Tibial nerve (tissue), 4 donors: ENCODE measurements at regions not wholly inside any gene's neighbourhood (a gene's known extent, or its start where the extent isn't known, plus 50 kb on each side); places are given as distances from the start of the nearest gene placed in this dataset.

Experiments
- DNase-seq, 2 donors: peaks; one replicate each; pipeline ENCODE4 v3.0.0-alpha.2; 2019; ENCODE audit warnings: low spot score in 2 of 2
- H3K27ac ChIP-seq, 4 donors: fragments of 200-600 bp; sonication (generic) in 3 of 4; one replicate each; pipeline ENCODE4 v1.5.1; 2017 to 2019; ENCODE audit warnings: mild to moderate bottlenecking in 1 of 4
- H3K27me3 ChIP-seq, 2 donors: fragments of 200-600 bp; sonication (generic) in 1 of 2; one replicate each; pipeline versions ENCODE4 v1.5.1 to v1.6.0; 2017 to 2019
- H3K36me3 ChIP-seq, 3 donors: fragments of 200-600 bp; sonication (generic); one replicate each; pipeline ENCODE4 v1.5.1; 2018 to 2019
- H3K4me1 ChIP-seq, 4 donors: fragments of 200-600 bp; sonication (generic) in 3 of 4; one replicate each; pipeline ENCODE4 v1.5.1; 2017 to 2019
- H3K4me3 ChIP-seq, 4 donors: fragments of 200-600 bp; sonication (generic) in 3 of 4; one replicate each; pipeline ENCODE4 v1.5.1; 2017 to 2019; ENCODE audit warnings: mild to moderate bottlenecking in 1 of 4, moderate library complexity in 1 of 4
- H3K9me3 ChIP-seq, 4 donors: fragments of 200-600 bp; sonication (generic) in 3 of 4; one replicate each; pipeline ENCODE4 v1.5.1; 2017 to 2019
- EP300 ChIP-seq, 2 donors: sonication (generic); formaldehyde crosslinking; IDR thresholded peaks; one replicate each; pipeline ENCODE4 v1.6.1; 2017; ENCODE audit warnings: antibody characterized with exemption in 2 of 2, mild to moderate bottlenecking in 1 of 2
- POLR2A ChIP-seq, 2 donors: fragments of 450-650 bp; IDR thresholded peaks; one replicate each; pipeline ENCODE4 v1.6.1; 2017; ENCODE audit warnings: antibody characterized with exemption in 2 of 2, mild to moderate bottlenecking in 2 of 2, moderate library complexity in 2 of 2
- WGBS, 2 donors: methylation state at CpG; one replicate each; pipeline ENCODE4 v1.1.5; 2018; 5-methylcytosine and 5-hydroxymethylcytosine counted together
- TF ChIP-seq, protein P1 (sequence below), 5 experiments: fragments of 200-600 bp in 3 of 5; fragments of 450-650 bp in 2 of 5; sonication (generic) in 3 of 5; IDR thresholded peaks; one replicate each; pipeline ENCODE4 v1.5.1; 2016 to 2019; ENCODE audit warnings: antibody characterized with exemption in 5 of 5, mild to moderate bottlenecking in 3 of 5, moderate library complexity in 2 of 5

GRCh38 chr2:118773826-118774225 lies 73.6 kb downstream of the EN1 start:
- DNase-seq = no peak
- Histone ChIP-seq H3K4me3 (no peak overlapping the region), H3K4me1 (peaks cover 0 to 11% (median 7%) of the 10 kb centered on the region in 4 donors), H3K36me3 (no peaks in the 10 kb centered on the region), H3K27ac (no peak overlapping the region), H3K9me3 (no peaks in the 10 kb centered on the region), H3K27me3 (peaks cover 0 to 40% of the 10 kb centered on the region in 2 donors)
- 45 to 52% methylated on average over 7 of the region's 7 CpGs for WGBS, 2 donors
- TF ChIP-seq POLR2A (IDR thresholded peaks at IDR 0.05) = no peak
- no peak for TF ChIP-seq EP300 (IDR thresholded peaks at IDR 0.05)
- TF ChIP-seq, protein P1, sequence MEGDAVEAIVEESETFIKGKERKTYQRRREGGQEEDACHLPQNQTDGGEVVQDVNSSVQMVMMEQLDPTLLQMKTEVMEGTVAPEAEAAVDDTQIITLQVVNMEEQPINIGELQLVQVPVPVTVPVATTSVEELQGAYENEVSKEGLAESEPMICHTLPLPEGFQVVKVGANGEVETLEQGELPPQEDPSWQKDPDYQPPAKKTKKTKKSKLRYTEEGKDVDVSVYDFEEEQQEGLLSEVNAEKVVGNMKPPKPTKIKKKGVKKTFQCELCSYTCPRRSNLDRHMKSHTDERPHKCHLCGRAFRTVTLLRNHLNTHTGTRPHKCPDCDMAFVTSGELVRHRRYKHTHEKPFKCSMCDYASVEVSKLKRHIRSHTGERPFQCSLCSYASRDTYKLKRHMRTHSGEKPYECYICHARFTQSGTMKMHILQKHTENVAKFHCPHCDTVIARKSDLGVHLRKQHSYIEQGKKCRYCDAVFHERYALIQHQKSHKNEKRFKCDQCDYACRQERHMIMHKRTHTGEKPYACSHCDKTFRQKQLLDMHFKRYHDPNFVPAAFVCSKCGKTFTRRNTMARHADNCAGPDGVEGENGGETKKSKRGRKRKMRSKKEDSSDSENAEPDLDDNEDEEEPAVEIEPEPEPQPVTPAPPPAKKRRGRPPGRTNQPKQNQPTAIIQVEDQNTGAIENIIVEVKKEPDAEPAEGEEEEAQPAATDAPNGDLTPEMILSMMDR (IDR thresholded peaks at IDR 0.05) = no peak

- Histone ChIP-seq H3K27ac (no peak overlapping the region), H3K9me3 (no peaks in the 10 kb centered on the region), H3K4me1 (peaks cover 0 to 11% (median 7%) of the 10 kb centered on the region in 4 donors), H3K27me3 (peaks cover 0 to 40% of the 10 kb centered on the region in 2 donors), H3K4me3 (no peak overlapping the region), H3K36me3 (no peaks in the 10 kb centered on the region)
- 83 to 86% methylated on average over 22 of the region's 22 CpGs for WGBS, 2 donors
- TF ChIP-seq, protein P1 (IDR thresholded peaks at IDR 0.05) = no peak
- TF ChIP-seq POLR2A (IDR thresholded peaks at IDR 0.05) (no peak), EP300 (IDR thresholded peaks at IDR 0.05) (no peak)
- DNase-seq = no peak
These were observed 74.8 kb downstream of the EN1 start for GRCh38 chr2:118772487-118773200.

DNA sequence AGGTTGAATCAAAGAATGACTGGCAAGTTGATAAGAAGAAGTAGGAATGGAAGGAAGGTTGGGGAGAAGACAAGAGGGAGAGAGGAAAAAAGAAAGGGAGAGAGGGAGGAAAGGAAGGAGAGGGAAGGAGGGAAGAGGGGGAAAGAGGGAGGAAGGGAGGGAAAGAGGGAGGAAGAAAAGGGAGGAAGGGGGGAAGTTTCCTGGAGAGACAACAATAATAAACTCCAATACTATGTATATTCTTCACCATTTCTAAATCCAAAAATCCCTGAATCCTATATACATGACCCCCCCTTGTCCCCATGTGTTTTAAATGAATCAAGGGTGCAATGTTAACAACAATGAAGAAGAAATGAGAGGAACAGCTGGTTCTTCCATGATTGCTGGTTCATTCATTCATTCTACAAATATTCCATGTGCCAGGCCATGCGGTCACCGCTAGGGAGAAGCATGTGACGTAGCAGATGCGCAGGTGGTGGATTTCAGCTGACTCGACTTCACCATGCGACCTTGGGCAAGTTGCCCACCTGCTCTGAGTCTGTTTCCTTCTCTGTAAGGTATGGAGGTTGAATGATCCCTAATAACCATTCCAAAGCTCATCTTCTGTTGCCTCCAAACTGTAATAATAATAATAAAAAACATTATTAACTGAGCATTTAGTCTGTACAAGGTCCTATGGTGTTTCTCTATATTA lies 77.6 kb downstream of the EN1 start:
- Histone ChIP-seq H3K4me3 (no peak overlapping the region), H3K27ac (no peak overlapping the region), H3K36me3 (no peaks in the 10 kb centered on the region), H3K27me3 (peaks cover 0 to 21% of the 10 kb centered on the region in 2 donors), H3K4me1 (peaks cover 0 to 8% (median 5%) of the 10 kb centered on the region in 4 donors), H3K9me3 (no peaks in the 10 kb centered on the region)
- 72 to 91% methylated on average over 6 of the region's 6 CpGs for WGBS, 2 donors
- no peak for TF ChIP-seq POLR2A (IDR thresholded peaks at IDR 0.05)
- TF ChIP-seq, protein P1 (IDR thresholded peaks at IDR 0.05) = no peak
- no peak for TF ChIP-seq EP300 (IDR thresholded peaks at IDR 0.05)
- DNase-seq = no peak

DNA sequence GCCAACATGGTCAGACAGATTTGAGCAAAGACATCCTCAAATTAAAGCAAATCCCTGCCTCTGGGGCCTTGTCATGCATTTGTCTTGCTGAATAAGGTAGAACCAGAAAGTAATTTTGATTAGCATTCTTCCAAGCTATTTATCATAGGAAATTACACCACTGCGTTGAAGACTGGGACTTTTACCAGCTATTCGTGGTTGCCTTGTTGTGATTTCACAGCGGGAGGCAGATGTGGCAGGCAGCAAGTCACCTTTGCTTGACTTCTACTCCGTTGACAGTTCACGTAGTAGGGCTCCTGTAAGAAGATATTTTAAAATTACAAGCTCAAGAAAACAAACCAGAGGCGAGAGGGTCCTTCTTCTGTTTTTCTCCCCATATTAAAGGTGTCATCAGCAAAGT lies 80.6 kb downstream of the EN1 start:
- H3K27ac ChIP-seq = no peak overlapping the region
- peaks cover 0 to 17% of the 10 kb centered on the region in 2 donors for H3K27me3 ChIP-seq
- no peak for DNase-seq
- H3K9me3 ChIP-seq = no peaks in the 10 kb centered on the region
- WGBS, 2 donors = 50 to 52% methylated on average over 6 of the region's 6 CpGs
- H3K4me3 ChIP-seq = no peak overlapping the region
- TF ChIP-seq EP300 (IDR thresholded peaks at IDR 0.05) (no peak), POLR2A (IDR thresholded peaks at IDR 0.05) (no peak)
- TF ChIP-seq, protein P1 (IDR thresholded peaks at IDR 0.05) = no peak
- no peaks in the 10 kb centered on the region for H3K4me1 ChIP-seq
- H3K36me3 ChIP-seq = no peaks in the 10 kb centered on the region

GRCh38 chr2:118764855-118765254 lies 82.6 kb downstream of the EN1 start:
- no peak overlapping the region for H3K27ac ChIP-seq
- H3K4me1 ChIP-seq = no peaks in the 10 kb centered on the region
- H3K9me3 ChIP-seq = no peaks in the 10 kb centered on the region
- TF ChIP-seq, protein P1 (IDR thresholded peaks at IDR 0.05) = no peak
- TF ChIP-seq POLR2A (IDR thresholded peaks at IDR 0.05) (no peak), EP300 (IDR thresholded peaks at IDR 0.05) (no peak)
- peaks cover 0 to 12% of the 10 kb centered on the region in 2 donors for H3K27me3 ChIP-seq
- no peaks in the 10 kb centered on the region for H3K36me3 ChIP-seq
- 74 to 81% methylated on average over 4 of the region's 4 CpGs for WGBS, 2 donors
- no peak for DNase-seq
- H3K4me3 ChIP-seq = no peak overlapping the region
